Mesothelial cell of epicardium (in vitro differentiated cells): ENCODE measurements at regions not wholly inside any gene's neighbourhood (a gene's known extent, or its start where the extent isn't known, plus 50 kb on each side); places are given as distances from the start of the nearest gene placed in this dataset.

ENCODE experiments used
- DNase-seq, 2 experiments: peaks; one replicate each; pipeline ENCODE4 v3.0.0; 2021; ENCODE audit warnings: low spot score in 2 of 2; ENCODE audit not compliant: unreplicated experiment in 2 of 2
- H3K27ac Mint-ChIP-seq: 2 replicates; pipeline ENCODE4 v1.8.0; 2021; ENCODE audit warnings: mixed read lengths
- H3K27me3 Mint-ChIP-seq: 2 replicates; pipeline ENCODE4 v1.8.0; 2021; ENCODE audit warnings: low read depth, mixed read lengths
- H3K36me3 Mint-ChIP-seq: 2 replicates; pipeline ENCODE4 v1.8.0; 2021; ENCODE audit warnings: mixed read lengths
- H3K4me1 Mint-ChIP-seq: 2 replicates; pipeline ENCODE4 v1.8.0; 2021; ENCODE audit warnings: mixed read lengths
- H3K4me3 Mint-ChIP-seq: 2 replicates; pipeline ENCODE4 v1.8.0; 2021; ENCODE audit warnings: mild to moderate bottlenecking, moderate library complexity, mixed read lengths
- H3K9me3 Mint-ChIP-seq: 2 replicates; pipeline ENCODE4 v1.8.0; 2021; ENCODE audit warnings: mixed read lengths
- TF ChIP-seq, protein P1 (sequence below): fragments of 200-600 bp; sonication (generic); IDR thresholded peaks from one replicate; pipeline ENCODE4 v1.5.0; 2021; ENCODE audit warnings: antibody characterized with exemption; ENCODE audit not compliant: unreplicated experiment

DNA sequence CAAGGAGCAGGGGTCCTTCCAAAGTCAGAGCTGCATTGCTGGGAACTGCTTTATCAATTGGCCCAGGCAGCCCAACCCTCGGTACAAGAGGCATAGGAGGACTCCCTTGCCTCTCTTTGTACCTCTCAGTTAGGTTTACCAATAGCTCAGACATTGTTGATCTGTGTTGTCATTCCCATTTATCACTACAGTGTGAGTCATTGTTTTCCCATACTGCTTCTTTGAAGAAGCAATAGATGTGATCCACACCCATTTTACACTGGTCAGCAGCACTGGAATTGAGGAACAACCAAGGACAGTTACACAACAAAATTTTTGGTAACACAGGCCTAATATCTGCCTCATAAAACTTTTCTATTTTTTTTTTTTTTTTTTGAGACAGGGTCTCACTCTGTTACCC is 307.2 kb downstream of the SNX13 start:
- Mint-ChIP-seq H3K36me3 (no peaks in the 10 kb centered on the region), H3K9me3 (peaks cover 7% of the 10 kb centered on the region), H3K4me1 (peaks cover 2% of the 10 kb centered on the region), H3K27me3 (peaks cover 35% of the 10 kb centered on the region), H3K4me3 (no peak overlapping the region), H3K27ac (no peak overlapping the region)
- TF ChIP-seq, protein P1, sequence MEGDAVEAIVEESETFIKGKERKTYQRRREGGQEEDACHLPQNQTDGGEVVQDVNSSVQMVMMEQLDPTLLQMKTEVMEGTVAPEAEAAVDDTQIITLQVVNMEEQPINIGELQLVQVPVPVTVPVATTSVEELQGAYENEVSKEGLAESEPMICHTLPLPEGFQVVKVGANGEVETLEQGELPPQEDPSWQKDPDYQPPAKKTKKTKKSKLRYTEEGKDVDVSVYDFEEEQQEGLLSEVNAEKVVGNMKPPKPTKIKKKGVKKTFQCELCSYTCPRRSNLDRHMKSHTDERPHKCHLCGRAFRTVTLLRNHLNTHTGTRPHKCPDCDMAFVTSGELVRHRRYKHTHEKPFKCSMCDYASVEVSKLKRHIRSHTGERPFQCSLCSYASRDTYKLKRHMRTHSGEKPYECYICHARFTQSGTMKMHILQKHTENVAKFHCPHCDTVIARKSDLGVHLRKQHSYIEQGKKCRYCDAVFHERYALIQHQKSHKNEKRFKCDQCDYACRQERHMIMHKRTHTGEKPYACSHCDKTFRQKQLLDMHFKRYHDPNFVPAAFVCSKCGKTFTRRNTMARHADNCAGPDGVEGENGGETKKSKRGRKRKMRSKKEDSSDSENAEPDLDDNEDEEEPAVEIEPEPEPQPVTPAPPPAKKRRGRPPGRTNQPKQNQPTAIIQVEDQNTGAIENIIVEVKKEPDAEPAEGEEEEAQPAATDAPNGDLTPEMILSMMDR: no peak
- no peak for DNase-seq

DNA sequence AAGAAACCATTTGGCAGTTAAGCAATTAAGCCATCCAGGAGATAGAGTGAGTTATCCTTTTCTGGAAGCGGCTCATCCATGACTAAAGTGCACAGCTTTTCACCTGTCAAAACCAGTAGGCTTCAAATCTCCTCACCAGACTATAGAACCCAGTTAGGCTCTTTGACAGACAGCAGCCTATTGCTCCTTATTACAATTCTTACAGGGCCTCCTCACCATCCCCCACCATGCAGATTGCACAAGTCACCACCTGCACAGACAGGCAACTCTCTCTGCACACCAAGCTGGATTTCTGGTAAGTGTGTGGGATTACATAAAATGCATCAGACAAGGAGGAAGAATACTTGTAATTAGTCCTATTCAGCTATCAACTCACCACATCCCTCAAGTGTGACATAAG is 301.6 kb downstream of the SNX13 start:
- no peak for DNase-seq
- TF ChIP-seq, protein P1: no peak
- peaks cover 15% of the 10 kb centered on the region for H3K9me3 Mint-ChIP-seq

DNA sequence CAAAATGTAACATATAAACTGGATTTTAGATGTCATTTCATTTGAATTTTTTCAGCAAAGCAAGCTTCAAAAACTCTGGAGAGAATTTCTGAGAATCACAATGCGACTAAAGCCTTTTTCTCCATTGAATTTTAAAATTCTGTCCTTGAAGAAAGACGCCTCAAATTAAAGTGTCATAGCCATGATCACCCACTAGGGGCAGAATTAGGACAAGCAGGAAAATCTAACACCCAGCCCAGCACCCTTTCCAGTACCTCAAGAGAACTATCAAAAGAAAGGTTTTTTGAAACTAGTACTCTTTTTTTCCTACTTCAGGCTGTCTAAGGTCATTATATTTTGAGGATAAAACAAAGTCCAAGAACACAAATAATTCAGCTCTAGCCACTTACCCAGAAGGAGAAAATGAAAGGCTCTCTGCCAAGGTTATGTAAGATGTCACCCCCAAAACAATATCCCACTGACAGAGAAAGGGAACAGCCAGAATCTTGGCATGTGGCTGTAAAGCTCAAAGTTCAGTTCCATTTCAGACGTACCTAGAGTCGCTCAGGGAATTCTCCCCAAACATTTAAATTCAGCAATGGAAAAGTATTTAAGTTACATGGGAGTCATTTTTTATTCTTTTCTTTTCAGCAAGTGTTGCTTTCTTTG is 299.4 kb downstream of the SNX13 start:
- no peak overlapping the region for H3K27ac Mint-ChIP-seq
- H3K4me3 Mint-ChIP-seq: no peak overlapping the region
- DNase-seq: no peak

More for the DNA sequence above, 301.6 kb downstream of the SNX13 start:
- peaks cover 2% of the 10 kb centered on the region for H3K27me3 Mint-ChIP-seq
- H3K4me3 Mint-ChIP-seq: no peak overlapping the region
- H3K4me1 Mint-ChIP-seq: peaks cover 11% of the 10 kb centered on the region
- peaks cover 5% of the 10 kb centered on the region for H3K36me3 Mint-ChIP-seq
- H3K27ac Mint-ChIP-seq: no peak overlapping the region

DNA sequence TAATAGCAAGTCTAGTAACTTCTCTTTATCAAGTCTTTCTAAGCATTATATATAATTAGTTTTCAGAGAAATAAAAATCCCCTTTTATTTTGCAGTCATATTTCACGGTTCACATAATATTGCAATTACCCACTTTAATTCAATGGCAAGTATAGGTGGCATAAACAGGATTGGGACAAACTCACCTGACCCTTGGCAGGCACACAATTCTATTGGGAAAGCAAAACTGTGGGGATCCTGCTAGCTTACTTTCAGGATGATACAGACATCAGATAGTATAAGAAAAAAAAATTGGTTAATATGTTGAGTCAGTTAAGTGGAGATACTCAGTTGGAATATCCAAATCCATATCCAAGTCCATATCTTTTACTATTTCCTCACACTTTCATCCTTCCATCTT is 294.8 kb downstream of the SNX13 start:
- no peak for DNase-seq
- peaks cover 10% of the 10 kb centered on the region for H3K4me1 Mint-ChIP-seq
- H3K27ac Mint-ChIP-seq: no peak overlapping the region
- H3K9me3 Mint-ChIP-seq: peaks cover 13% of the 10 kb centered on the region
- TF ChIP-seq, protein P1: no peak
- H3K36me3 Mint-ChIP-seq: peaks cover 8% of the 10 kb centered on the region
- no peaks in the 10 kb centered on the region for H3K27me3 Mint-ChIP-seq
- no peak overlapping the region for H3K4me3 Mint-ChIP-seq

More for the DNA sequence above, 299.4 kb downstream of the SNX13 start:
- Mint-ChIP-seq H3K27me3 (peaks cover 2% of the 10 kb centered on the region), H3K4me1 (peaks cover 10% of the 10 kb centered on the region), H3K36me3 (peaks cover 8% of the 10 kb centered on the region), H3K9me3 (peaks cover 13% of the 10 kb centered on the region)
- TF ChIP-seq, protein P1: peak; percentile 88

DNA sequence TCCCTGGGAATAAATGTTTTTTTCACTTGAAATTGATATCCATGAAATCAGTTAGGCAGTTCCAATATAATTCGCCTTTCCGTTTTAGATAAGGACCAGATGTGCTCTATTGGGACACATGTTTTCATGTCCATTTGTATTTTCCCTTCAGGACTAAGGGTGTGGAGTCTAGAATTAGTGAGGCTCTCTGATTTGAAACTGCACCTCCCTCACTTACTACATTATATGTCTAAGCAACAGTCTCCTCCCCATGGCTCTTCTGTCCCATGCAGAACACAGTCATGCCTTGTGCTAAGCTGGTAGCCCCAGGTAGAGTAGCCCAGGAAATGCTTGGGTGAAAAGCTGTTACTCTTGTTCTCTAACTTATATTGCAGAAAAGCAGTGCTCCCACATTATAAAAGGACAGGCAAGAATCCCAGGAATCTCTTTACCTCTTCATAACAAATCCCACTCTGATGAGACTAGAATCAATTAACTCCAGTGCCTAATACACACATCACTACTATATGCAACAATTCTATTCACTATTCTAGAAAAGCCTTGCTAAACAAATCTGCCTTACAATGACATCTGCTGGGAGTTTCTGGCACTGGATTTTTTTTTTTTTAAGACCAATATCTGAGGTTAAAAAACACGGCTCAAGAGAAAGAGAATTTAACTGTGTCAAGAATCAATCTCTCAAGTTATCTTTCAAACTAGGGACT is 293.9 kb downstream of the SNX13 start:
- peaks cover 8% of the 10 kb centered on the region for H3K36me3 Mint-ChIP-seq
- no peak overlapping the region for H3K4me3 Mint-ChIP-seq
- no peak overlapping the region for H3K27ac Mint-ChIP-seq
- H3K27me3 Mint-ChIP-seq: no peaks in the 10 kb centered on the region
- peaks cover 13% of the 10 kb centered on the region for H3K9me3 Mint-ChIP-seq
- H3K4me1 Mint-ChIP-seq: peaks cover 10% of the 10 kb centered on the region
- TF ChIP-seq, protein P1: no peak
- no peak for DNase-seq
